ENCODE measurements at regions not wholly inside any gene's neighbourhood (a gene's known extent, or its start where the extent isn't known, plus 50 kb on each side); places are given as distances from the start of the nearest gene placed in this dataset.

GRCh38 chr6:164006459-164006858 is 591.9 kb downstream of the QKI start:
- DNase-seq = no peak

GRCh38 chr6:164005004-164005711 is 590.6 kb downstream of the QKI start:
- no peak for DNase-seq

GRCh38 chr6:164000276-164000675 is 585.8 kb downstream of the QKI start:
- no peak for DNase-seq

GRCh38 chr6:163999475-164000125 is 585.1 kb downstream of the QKI start:
- peak in 1 of 56 donors; percentile 21 for DNase-seq

DNA sequence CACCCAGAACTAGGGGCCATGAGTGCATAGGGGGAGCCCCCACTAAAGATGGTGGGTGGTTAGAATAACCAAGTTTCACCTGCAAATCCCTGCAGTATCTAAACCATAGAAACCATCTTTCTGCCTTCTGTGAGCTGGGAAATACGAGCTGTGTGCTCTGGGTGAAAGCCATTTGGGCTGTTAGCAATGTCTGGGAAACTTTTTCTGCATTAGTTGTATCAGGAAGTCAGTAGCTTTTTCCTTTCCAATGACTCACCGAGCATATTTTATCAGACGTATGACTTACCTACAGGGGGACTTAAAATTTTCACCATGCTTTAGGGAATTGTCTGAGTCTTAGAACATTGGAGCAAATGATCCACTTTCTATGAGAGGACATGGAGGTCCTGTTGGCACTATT is 584.0 kb downstream of the QKI start:
- no peak for DNase-seq

GRCh38 chr6:163996491-163996890 is 582.0 kb downstream of the QKI start:
- no peak for DNase-seq

DNA sequence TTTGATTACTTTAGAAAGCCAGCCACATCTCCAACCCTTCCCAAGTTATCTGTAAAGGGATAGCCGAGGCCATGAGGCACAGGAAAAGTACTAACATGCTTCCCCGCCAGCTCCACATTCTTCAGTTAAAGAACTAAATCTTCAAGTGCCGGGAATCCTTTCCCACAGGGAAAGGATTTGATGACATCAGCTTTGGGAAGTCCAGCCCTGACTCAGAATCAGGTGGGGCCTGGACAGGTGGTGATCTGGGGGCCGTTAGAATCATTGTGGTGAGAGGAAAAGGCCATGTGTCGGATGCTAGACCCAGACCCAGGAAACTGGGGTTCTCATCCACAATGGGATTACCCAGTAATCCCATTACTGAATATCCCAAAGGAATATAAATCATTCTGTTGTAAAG is 580.0 kb downstream of the QKI start:
- no peak for DNase-seq

DNA sequence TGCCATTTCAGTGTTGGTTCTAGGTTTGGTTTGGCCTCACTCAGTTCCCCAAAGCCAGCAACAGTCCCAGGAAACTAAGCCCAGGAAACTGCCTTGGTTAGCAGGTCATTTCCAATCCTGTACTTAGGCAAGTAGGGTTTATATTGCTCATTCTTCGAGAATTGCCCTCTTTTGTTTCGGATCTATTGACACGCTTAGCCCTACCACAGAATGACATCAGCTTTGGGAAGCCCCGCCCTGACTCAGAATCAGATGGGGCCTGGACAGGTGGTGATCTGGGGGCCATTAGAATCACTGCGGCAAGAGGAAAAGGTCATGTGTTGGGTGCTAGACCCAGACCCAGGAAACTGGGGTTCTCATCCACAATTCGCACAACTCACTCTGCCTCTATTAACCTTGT is 578.2 kb downstream of the QKI start:
- no peak for DNase-seq

- DNase-seq = no peak
These were observed 577.5 kb downstream of the QKI start for GRCh38 chr6:163992056-163992455.

DNA sequence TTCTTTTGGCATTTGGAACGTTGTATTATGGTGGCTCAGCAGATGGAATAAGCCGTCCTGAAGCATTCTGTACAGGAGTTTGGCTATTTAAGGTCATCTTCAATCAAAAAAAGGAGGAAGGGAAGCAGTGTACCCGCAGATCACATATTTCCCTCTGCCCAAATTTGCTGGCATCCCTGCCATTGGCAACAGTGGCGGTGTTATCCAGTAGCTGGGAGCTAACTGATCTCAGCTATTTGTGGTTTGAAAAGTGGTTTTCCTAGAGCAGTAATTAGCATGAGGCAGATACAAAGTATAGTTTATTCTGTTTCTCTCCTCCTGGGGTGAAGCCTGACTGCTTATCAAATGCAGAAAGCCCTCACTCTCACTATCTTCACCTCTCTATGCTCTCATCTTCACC is 576.8 kb downstream of the QKI start:
- peak in 2 of 56 donors; percentile 6 to 15 for DNase-seq

GRCh38 chr6:163986313-163986712 is 571.8 kb downstream of the QKI start:
- no peak for DNase-seq

- DNase-seq = no peak
These were observed 571.2 kb downstream of the QKI start for GRCh38 chr6:163985710-163986109.

DNA sequence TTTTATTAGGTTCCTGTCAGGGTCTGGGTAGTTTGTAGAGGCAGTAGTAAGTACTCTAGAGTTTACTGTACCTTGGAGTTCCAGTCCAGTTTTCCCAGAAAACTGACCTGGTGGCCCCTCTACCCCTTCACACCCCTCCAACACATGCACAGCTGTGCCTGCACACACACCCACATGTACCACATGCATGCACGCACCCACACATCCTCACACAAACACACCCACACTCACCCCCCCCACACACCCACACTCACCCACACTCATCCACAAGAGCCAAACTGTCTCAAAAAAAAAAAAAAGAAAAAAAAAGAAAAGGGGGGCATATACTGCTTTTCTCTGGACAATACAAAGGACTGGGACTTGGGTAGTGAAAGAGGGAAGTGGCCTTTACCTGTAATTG is 570.5 kb downstream of the QKI start:
- no peak for DNase-seq

GRCh38 chr6:163984124-163984936 is 569.8 kb downstream of the QKI start:
- peak in 3 of 56 donors; percentile 8 to 23 (median 13) for DNase-seq

DNA sequence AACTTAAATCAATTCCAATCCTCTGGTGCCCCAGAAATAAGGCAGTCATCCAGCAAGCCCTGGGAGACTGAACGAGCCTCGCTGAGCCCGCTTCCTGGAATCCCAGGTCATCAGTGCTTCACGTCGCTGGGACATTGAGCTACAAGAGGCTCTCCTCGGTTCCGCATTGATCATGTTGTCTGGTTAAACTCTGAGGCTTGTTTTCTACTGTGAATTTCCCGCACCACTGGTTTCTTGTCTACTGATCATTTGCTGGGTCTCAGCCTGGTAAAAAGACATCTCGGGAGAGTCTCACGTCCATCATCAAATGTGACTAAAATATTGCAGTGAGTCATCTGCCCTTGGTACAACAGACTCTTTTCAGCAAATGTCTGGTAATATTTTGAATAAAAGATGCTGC is 569.2 kb downstream of the QKI start:
- DNase-seq = peak in 21 of 56 donors; percentile 8 to 57 (median 30)

DNA sequence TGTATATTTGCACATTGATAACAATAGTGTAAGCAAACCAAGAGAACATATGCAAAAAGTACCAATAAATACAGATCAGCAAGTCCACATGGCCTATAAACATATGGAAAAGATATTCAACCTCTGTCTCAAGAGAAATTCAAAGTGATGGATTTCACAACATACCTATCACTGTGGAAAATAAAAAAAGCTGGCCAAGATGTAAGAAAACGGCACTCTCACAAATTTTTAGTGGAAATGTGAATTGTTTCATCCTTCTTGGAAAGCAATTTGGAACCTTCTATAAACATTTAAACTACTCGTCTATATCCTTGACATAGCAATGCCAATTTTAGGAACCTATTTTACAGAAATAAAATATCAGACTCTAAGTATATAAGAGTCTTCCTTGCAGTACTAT is 559.8 kb downstream of the QKI start:
- DNase-seq = no peak

DNA sequence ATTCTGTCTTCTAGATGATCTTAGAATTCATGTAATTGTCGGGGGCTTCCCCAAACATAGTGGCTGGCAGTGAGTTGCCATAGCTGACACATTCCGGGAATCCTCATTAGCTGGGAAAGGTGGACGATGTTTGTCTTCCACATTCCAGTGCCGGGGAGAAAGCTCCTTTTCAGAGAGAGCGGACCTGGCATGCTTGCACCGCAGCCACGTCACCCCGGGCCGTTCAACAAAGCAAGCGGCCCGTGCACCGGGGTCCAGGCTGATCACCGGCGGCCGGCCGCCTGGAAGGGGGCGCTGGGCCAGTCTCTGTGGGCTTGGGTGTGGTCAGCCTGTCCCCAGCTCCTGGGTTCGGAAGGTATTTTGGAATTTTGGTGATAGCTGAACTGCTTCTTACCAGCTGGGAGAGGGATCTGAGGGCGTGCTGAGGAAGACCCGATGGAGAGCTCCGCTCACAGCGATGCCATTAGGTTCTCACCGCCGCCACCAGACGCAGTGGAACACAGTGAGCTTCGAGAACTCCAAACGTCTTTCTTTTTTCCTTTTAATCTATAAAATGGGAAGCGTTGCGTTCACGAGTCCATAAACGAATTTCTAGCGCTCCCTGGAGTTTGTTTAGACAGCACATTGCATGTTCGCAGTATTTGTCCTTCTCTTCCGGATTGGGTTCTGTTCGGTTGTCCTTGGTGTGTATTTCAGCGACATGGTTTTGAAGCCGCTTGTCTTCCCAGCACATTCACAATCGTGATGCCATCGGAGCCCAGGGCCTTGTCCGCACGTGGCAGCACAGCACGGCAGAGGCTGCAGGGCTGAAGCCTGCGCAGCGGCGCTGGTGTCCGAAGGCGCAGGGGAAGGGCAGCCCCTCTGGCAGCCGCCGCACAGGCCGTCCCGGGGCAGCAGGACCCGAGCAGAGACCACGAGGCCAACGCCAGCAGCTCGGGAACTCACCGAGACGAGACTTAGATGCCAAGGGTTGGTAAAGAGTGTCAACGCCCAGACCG is 557.6 kb downstream of the QKI start:
- DNase-seq = no peak

- no peak for DNase-seq
These were observed 556.5 kb downstream of the QKI start for GRCh38 chr6:163970846-163971564.

GRCh38 chr6:163965426-163966348 is 551.2 kb downstream of the QKI start:
- DNase-seq = peak in 1 of 56 donors; percentile 9

All from nucleus accumbens (tissue), 56 donors.